Nephron (organoid): ENCODE measurements at regions not wholly inside any gene's neighbourhood (a gene's known extent, or its start where the extent isn't known, plus 50 kb on each side); places are given as distances from the start of the nearest gene placed in this dataset.

ENCODE experiments used
- H3K27ac Mint-ChIP-seq, 3 experiments: 2 replicates each; pipeline ENCODE4 v1.8.0; 2020; ENCODE audit warnings: mixed read lengths in 3 of 3, mild to moderate bottlenecking in 2 of 3, moderate library complexity in 1 of 3
- H3K27me3 Mint-ChIP-seq: 2 replicates; pipeline ENCODE4 v1.8.0; 2021; ENCODE audit warnings: low read depth, mild to moderate bottlenecking, moderate library complexity, mixed read lengths
- H3K36me3 Mint-ChIP-seq: 2 replicates; pipeline ENCODE4 v1.8.0; 2020; ENCODE audit warnings: low read depth, mixed read lengths
- H3K4me1 Mint-ChIP-seq: 2 replicates; pipeline ENCODE4 v1.8.0; 2020; ENCODE audit warnings: mixed read lengths
- H3K4me3 Mint-ChIP-seq, 3 experiments: 2 replicates each; pipeline ENCODE4 v1.8.0; 2020; ENCODE audit warnings: mild to moderate bottlenecking in 3 of 3, mixed read lengths in 3 of 3, moderate library complexity in 2 of 3
- H3K9me3 Mint-ChIP-seq: 2 replicates; pipeline ENCODE4 v1.8.0; 2020; ENCODE audit warnings: mixed read lengths
- TF ChIP-seq, protein P1 (sequence below), 3 experiments: fragments of 200-600 bp; sonication (generic); IDR thresholded peaks; one replicate each; pipeline ENCODE4 v1.5.0; 2021; ENCODE audit warnings: antibody characterized with exemption in 3 of 3; ENCODE audit not compliant: unreplicated experiment in 3 of 3

GRCh38 chr2:82893190-82893589, 1565.9 kb downstream of the SUCLG1 start:
- H3K27me3 Mint-ChIP-seq: no peaks in the 10 kb centered on the region
- TF ChIP-seq, protein P1, sequence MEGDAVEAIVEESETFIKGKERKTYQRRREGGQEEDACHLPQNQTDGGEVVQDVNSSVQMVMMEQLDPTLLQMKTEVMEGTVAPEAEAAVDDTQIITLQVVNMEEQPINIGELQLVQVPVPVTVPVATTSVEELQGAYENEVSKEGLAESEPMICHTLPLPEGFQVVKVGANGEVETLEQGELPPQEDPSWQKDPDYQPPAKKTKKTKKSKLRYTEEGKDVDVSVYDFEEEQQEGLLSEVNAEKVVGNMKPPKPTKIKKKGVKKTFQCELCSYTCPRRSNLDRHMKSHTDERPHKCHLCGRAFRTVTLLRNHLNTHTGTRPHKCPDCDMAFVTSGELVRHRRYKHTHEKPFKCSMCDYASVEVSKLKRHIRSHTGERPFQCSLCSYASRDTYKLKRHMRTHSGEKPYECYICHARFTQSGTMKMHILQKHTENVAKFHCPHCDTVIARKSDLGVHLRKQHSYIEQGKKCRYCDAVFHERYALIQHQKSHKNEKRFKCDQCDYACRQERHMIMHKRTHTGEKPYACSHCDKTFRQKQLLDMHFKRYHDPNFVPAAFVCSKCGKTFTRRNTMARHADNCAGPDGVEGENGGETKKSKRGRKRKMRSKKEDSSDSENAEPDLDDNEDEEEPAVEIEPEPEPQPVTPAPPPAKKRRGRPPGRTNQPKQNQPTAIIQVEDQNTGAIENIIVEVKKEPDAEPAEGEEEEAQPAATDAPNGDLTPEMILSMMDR (IDR thresholded peaks at IDR 0.05; ENCODE audit: unreplicated experiment in 3 of 3): no peak
- no peaks in the 10 kb centered on the region for H3K36me3 Mint-ChIP-seq
- H3K4me3 Mint-ChIP-seq: no peak overlapping the region
- no peaks in the 10 kb centered on the region for H3K4me1 Mint-ChIP-seq
- no peaks in the 10 kb centered on the region for H3K9me3 Mint-ChIP-seq
- no peak overlapping the region for H3K27ac Mint-ChIP-seq

GRCh38 chr2:82879803-82880202, 1579.3 kb downstream of the SUCLG1 start:
- TF ChIP-seq, protein P1 (IDR thresholded peaks at IDR 0.05; ENCODE audit: unreplicated experiment in 3 of 3): no peak
- H3K36me3 Mint-ChIP-seq: no peaks in the 10 kb centered on the region
- no peak overlapping the region for H3K27ac Mint-ChIP-seq
- H3K4me1 Mint-ChIP-seq: no peaks in the 10 kb centered on the region
- H3K9me3 Mint-ChIP-seq: peaks cover 4% of the 10 kb centered on the region
- no peaks in the 10 kb centered on the region for H3K27me3 Mint-ChIP-seq
- H3K4me3 Mint-ChIP-seq: no peak overlapping the region

DNA sequence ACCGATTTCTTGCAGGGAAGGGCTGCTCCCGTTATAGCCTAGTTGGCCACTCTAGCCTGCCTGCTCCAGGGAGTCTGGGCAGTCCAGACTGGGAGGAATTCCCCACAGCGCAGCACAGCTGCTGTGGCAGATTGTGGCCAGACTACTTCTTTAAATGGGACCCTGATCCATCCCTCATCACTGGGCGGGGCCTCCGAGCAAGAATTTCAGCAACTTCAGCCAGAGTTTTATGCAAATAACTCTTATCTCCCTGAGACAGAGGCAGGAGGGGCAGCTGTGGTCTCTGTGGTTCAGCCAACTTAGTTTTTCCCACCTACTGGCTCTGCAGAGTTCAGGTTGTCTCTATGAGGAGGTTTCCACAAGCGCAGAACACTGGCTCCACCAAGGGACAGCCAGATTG, 1583.2 kb downstream of the SUCLG1 start:
- no peaks in the 10 kb centered on the region for H3K27me3 Mint-ChIP-seq
- TF ChIP-seq, protein P1 (IDR thresholded peaks at IDR 0.05; ENCODE audit: unreplicated experiment in 3 of 3): no peak
- H3K9me3 Mint-ChIP-seq: peaks cover 4% of the 10 kb centered on the region
- H3K4me3 Mint-ChIP-seq: no peak overlapping the region
- H3K36me3 Mint-ChIP-seq: no peaks in the 10 kb centered on the region
- no peaks in the 10 kb centered on the region for H3K4me1 Mint-ChIP-seq
- H3K27ac Mint-ChIP-seq: no peak overlapping the region

DNA sequence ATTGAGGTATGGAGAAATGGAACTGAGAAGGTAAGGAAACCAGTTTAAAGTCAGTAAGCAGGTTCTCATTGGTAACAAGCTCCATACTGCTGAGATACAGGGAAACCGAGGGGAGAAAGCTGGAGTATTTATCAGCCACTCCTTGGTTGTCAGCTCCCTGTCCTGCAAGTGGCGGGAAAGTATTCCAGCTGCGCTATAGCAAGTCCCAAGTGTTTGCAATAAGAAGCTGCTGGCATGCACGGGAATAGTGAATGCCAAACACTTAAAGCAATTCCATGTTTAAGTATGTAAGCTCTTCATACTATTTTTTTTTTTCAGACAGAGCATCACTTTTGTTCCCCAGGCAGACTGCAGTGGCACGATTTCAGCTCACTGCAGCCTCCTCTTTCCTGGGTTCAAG, 1601.1 kb downstream of the SUCLG1 start:
- Mint-ChIP-seq H3K36me3 (no peaks in the 10 kb centered on the region), H3K27me3 (no peaks in the 10 kb centered on the region), H3K27ac (no peak overlapping the region), H3K9me3 (no peaks in the 10 kb centered on the region), H3K4me1 (no peaks in the 10 kb centered on the region), H3K4me3 (no peak overlapping the region)
- TF ChIP-seq, protein P1 (IDR thresholded peaks at IDR 0.05; ENCODE audit: unreplicated experiment in 3 of 3): no peak

DNA sequence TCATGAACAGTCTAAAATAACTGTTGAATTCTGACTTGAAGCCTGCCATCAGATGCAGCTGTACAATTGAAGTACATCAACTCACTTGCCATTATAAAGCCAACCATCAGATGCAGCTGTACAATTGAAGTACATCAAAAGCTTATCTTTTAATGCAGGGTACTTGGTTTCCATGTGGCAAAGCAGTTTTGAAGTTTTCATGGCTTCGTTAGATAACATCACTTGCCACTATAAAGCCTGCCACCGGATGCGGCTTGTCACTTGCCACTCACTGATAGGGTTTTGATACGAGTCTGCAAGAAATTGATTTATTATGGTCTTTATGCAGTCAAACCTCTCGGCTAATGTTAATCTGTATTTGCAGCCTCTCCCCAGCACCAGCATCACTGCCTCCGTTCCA, 1605.8 kb downstream of the SUCLG1 start:
- H3K4me3 Mint-ChIP-seq: no peak overlapping the region
- no peaks in the 10 kb centered on the region for H3K4me1 Mint-ChIP-seq
- no peak overlapping the region for H3K27ac Mint-ChIP-seq
- no peaks in the 10 kb centered on the region for H3K36me3 Mint-ChIP-seq
- TF ChIP-seq, protein P1 (IDR thresholded peaks at IDR 0.05; ENCODE audit: unreplicated experiment in 3 of 3): no peak
- H3K9me3 Mint-ChIP-seq: no peaks in the 10 kb centered on the region
- no peaks in the 10 kb centered on the region for H3K27me3 Mint-ChIP-seq

- no peaks in the 10 kb centered on the region for H3K9me3 Mint-ChIP-seq
- no peaks in the 10 kb centered on the region for H3K27me3 Mint-ChIP-seq
- no peaks in the 10 kb centered on the region for H3K36me3 Mint-ChIP-seq
- no peaks in the 10 kb centered on the region for H3K4me1 Mint-ChIP-seq
- no peak overlapping the region for H3K27ac Mint-ChIP-seq
- H3K4me3 Mint-ChIP-seq: no peak overlapping the region
- TF ChIP-seq, protein P1 (IDR thresholded peaks at IDR 0.05; ENCODE audit: unreplicated experiment in 3 of 3): no peak
Measured at GRCh38 chr2:82852787-82853186, 1606.3 kb downstream of the SUCLG1 start.
